H9 (cell line): ENCODE measurements at regions not wholly inside any gene's neighbourhood (a gene's known extent, or its start where the extent isn't known, plus 50 kb on each side); places are given as distances from the start of the nearest gene placed in this dataset.

Experiments used
- DNase-seq: peaks from one replicate; pipeline ENCODE4 v3.0.0-alpha.2; 2017
- H2AFZ ChIP-seq: one replicate; pipeline ENCODE4 v1.6.1; 2013; ENCODE audit warnings: mild to moderate bottlenecking, low read length, control low read depth, moderate library complexity
- H2AK5ac ChIP-seq: 2 replicates; pipeline ENCODE4 v1.6.1; 2013; ENCODE audit warnings: low read length, control low read depth, mixed read lengths; ENCODE audit not compliant: insufficient read length
- H2BK120ac ChIP-seq: one replicate; pipeline ENCODE4 v1.6.1; 2013; ENCODE audit warnings: low read depth, mild to moderate bottlenecking, low read length, control low read depth, inconsistent platforms; ENCODE audit not compliant: poor library complexity, severe bottlenecking
- H2BK12ac ChIP-seq: 2 replicates; pipeline ENCODE4 v1.6.1; 2013; ENCODE audit warnings: low read length, control low read depth, mixed read lengths, low read depth; ENCODE audit not compliant: insufficient read length
- H2BK15ac ChIP-seq: 2 replicates; pipeline ENCODE4 v1.6.1; 2013; ENCODE audit warnings: low read depth, low read length, control low read depth
- H2BK20ac ChIP-seq: one replicate; pipeline ENCODE4 v1.6.1; 2013; ENCODE audit warnings: low read depth, mild to moderate bottlenecking, low read length, control low read depth, inconsistent platforms; ENCODE audit not compliant: poor library complexity, severe bottlenecking
- H2BK5ac ChIP-seq: 2 replicates; pipeline ENCODE4 v1.6.1; 2013; ENCODE audit warnings: low read length, control low read depth, mixed read lengths; ENCODE audit not compliant: insufficient read length
- H3K14ac ChIP-seq: 2 replicates; pipeline ENCODE4 v1.6.1; 2013; ENCODE audit warnings: low read length, control low read depth; ENCODE audit not compliant: insufficient read depth
- H3K18ac ChIP-seq: 2 replicates; pipeline ENCODE4 v1.6.1; 2013; ENCODE audit warnings: low read depth, mild to moderate bottlenecking, mixed read lengths, low read length, control low read depth; ENCODE audit not compliant: insufficient read length
- H3K23ac ChIP-seq: 2 replicates; pipeline ENCODE4 v1.6.1; 2013; ENCODE audit warnings: low read length, control low read depth, mixed read lengths, low read depth; ENCODE audit not compliant: insufficient read length
- H3K23me2 ChIP-seq: 2 replicates; pipeline ENCODE4 v1.6.1; 2013; ENCODE audit warnings: low read depth, mild to moderate bottlenecking, mixed read lengths, low read length, control low read depth; ENCODE audit not compliant: insufficient read length, poor library complexity, severe bottlenecking
- H3K27ac ChIP-seq: 2 replicates; pipeline ENCODE4 v1.5.1; 2013; ENCODE audit warnings: low read length, control low read depth, mixed read lengths, low read depth; ENCODE audit not compliant: insufficient read length
- H3K27me3 ChIP-seq: 2 replicates; pipeline ENCODE4 v1.6.1; 2013; ENCODE audit warnings: low read length, control low read depth, inconsistent platforms; ENCODE audit not compliant: insufficient read depth
- H3K4ac ChIP-seq: 2 replicates; pipeline ENCODE4 v1.6.1; 2013; ENCODE audit warnings: low read depth, mild to moderate bottlenecking, control low read depth, inconsistent platforms, low read length, moderate library complexity
- H3K4me1 ChIP-seq: 2 replicates; pipeline ENCODE4 v1.6.1; 2013; ENCODE audit warnings: low read length, control low read depth, inconsistent platforms; ENCODE audit not compliant: insufficient read depth
- H3K4me2 ChIP-seq: 2 replicates; pipeline ENCODE4 v1.6.1; 2013; ENCODE audit warnings: low read length, control low read depth, mixed read lengths; ENCODE audit not compliant: insufficient read length, insufficient read depth
- H3K56ac ChIP-seq: 2 replicates; pipeline ENCODE4 v1.6.1; 2013; ENCODE audit warnings: low read depth, mild to moderate bottlenecking, mixed read lengths, low read length, control low read depth; ENCODE audit not compliant: insufficient read length
- H3K79me1 ChIP-seq: 2 replicates; pipeline ENCODE4 v1.6.1; 2013; ENCODE audit warnings: low read depth, mild to moderate bottlenecking, moderate library complexity, low read length, control low read depth, inconsistent platforms; ENCODE audit not compliant: insufficient read depth, poor library complexity, severe bottlenecking
- H3K79me2 ChIP-seq: 2 replicates; pipeline ENCODE4 v1.6.1; 2013; ENCODE audit warnings: low read length, control low read depth, inconsistent platforms; ENCODE audit not compliant: insufficient read depth
- H3K9ac ChIP-seq: 2 replicates; pipeline ENCODE4 v1.6.1; 2013; ENCODE audit warnings: low read length, control low read depth, mixed read lengths; ENCODE audit not compliant: insufficient read length; ENCODE audit errors: extremely low read depth
- H3K9me3 ChIP-seq: one replicate; pipeline ENCODE4 v1.6.1; 2013; ENCODE audit warnings: low read depth, low read length, inconsistent platforms; ENCODE audit not compliant: control insufficient read depth
- H3T11ph ChIP-seq: one replicate; pipeline ENCODE4 v1.6.1; 2013; ENCODE audit warnings: mild to moderate bottlenecking, low read length, control low read depth, inconsistent platforms
- H4K20me1 ChIP-seq: one replicate; pipeline ENCODE4 v1.6.1; 2013; ENCODE audit not compliant: control insufficient read depth, insufficient read length, insufficient read depth
- H4K5ac ChIP-seq: 2 replicates; pipeline ENCODE4 v1.6.1; 2013; ENCODE audit warnings: low read depth, mild to moderate bottlenecking, mixed read lengths, low read length, control low read depth; ENCODE audit not compliant: insufficient read length
- H4K8ac ChIP-seq: replicated peaks from 2 replicates; pipeline ENCODE4 v1.6.1; 2013; ENCODE audit warnings: low read length, control low read depth, mixed read lengths, low read depth; ENCODE audit not compliant: insufficient read length
- H4K91ac ChIP-seq: 2 replicates; pipeline ENCODE4 v1.6.1; 2013; ENCODE audit warnings: low read depth, mild to moderate bottlenecking, moderate library complexity, mixed read lengths, low read length, control low read depth; ENCODE audit not compliant: insufficient read length
- H3K27ac Mint-ChIP-seq, 3 experiments: 2 replicates in 2 of 3; 3 replicates in 1 of 3; pipeline ENCODE4 v1.8.0; 2020 to 2021; ENCODE audit warnings: mixed read lengths in 3 of 3, mild to moderate bottlenecking in 1 of 3, moderate library complexity in 1 of 3
- H3K27me3 Mint-ChIP-seq: 2 replicates; pipeline ENCODE4 v1.8.0; 2021; ENCODE audit warnings: low read depth, mild to moderate bottlenecking, moderate library complexity, mixed read lengths
- H3K36me3 Mint-ChIP-seq, 3 experiments: 2 replicates in 2 of 3; 3 replicates in 1 of 3; pipeline ENCODE4 v1.8.0; 2020 to 2021; ENCODE audit warnings: low read depth in 3 of 3, mixed read lengths in 3 of 3; ENCODE audit not compliant: insufficient read depth in 1 of 3
- H3K4me1 Mint-ChIP-seq, 2 experiments: 2 replicates each; pipeline ENCODE4 v1.8.0; 2020; ENCODE audit warnings: mixed read lengths in 2 of 2
- H3K4me3 Mint-ChIP-seq, 2 experiments: 2 replicates in 1 of 2; 3 replicates in 1 of 2; pipeline ENCODE4 v1.8.0; 2020 to 2021; ENCODE audit warnings: mild to moderate bottlenecking in 2 of 2, mixed read lengths in 2 of 2, moderate library complexity in 1 of 2
- H3K9me3 Mint-ChIP-seq, 2 experiments: 2 replicates in 1 of 2; 3 replicates in 1 of 2; pipeline ENCODE4 v1.8.0; 2020; ENCODE audit warnings: mild to moderate bottlenecking in 2 of 2, mixed read lengths in 2 of 2, moderate library complexity in 1 of 2
- CTCF ChIP-seq: fragments of 200-600 bp; sonication (generic); conservative IDR thresholded peaks from 3 replicates; pipeline ENCODE4 v1.8.0; 2021; ENCODE audit warnings: antibody characterized with exemption, mild to moderate bottlenecking
- WGBS: extraction: QIAGEN DNeasy Blood & Tissue Kit; methylation state at CpG from one replicate; pipeline ENCODE4 v1.1.7; 2013; ENCODE audit warnings: missing lambda C conversion rate, low lambda C conversion rate, mixed read lengths; ENCODE audit not compliant: insufficient read length; ENCODE audit errors: extremely low coverage; 5-methylcytosine and 5-hydroxymethylcytosine counted together

- no peak for DNase-seq
- no peaks in the 10 kb centered on the region for H3K9me3 Mint-ChIP-seq
These were observed 250.4 kb upstream of the N4BP1 start for GRCh38 chr16:48860341-48860740.

More at GRCh38 chr16:48860341-48860740, 250.4 kb upstream of the N4BP1 start:
- Mint-ChIP-seq H3K27ac (no peak overlapping the region), H3K27me3 (peaks cover 5% of the 10 kb centered on the region), H3K4me1 (peaks cover 5 to 8% of the 10 kb centered on the region in 2 experiments), H3K4me3 (no peak overlapping the region), H3K36me3 (no peaks in the 10 kb centered on the region)
- H3K23me2 ChIP-seq, result no peaks in the 10 kb centered on the region
- H3K9ac ChIP-seq, result no peak overlapping the region
- no peak overlapping the region for H2BK15ac ChIP-seq
- H3K23ac ChIP-seq, result no peak overlapping the region
- no peaks in the 10 kb centered on the region for H4K20me1 ChIP-seq
- H3K79me1 ChIP-seq, result no peaks in the 10 kb centered on the region
- no peaks in the 10 kb centered on the region for H3K4me1 ChIP-seq
- no peak overlapping the region for H4K91ac ChIP-seq
- no peak overlapping the region for H4K5ac ChIP-seq
- no peaks in the 10 kb centered on the region for H3K79me2 ChIP-seq
- H2AK5ac ChIP-seq, result no peak overlapping the region
- no peak overlapping the region for H3K56ac ChIP-seq
- no peaks in the 10 kb centered on the region for H3K27me3 ChIP-seq
- H3K4ac ChIP-seq, result no peak overlapping the region
- H3K27ac ChIP-seq, result no peak overlapping the region
- H3K9me3 ChIP-seq, result no peaks in the 10 kb centered on the region
- no CpG with 5 or more reads among the region's 1 CpG for WGBS
- no peak overlapping the region for H3T11ph ChIP-seq
- no peak for TF ChIP-seq CTCF
- H3K18ac ChIP-seq, result no peak overlapping the region
- no peak overlapping the region for H4K8ac ChIP-seq
- no peak overlapping the region for H2BK120ac ChIP-seq
- no peak overlapping the region for H2AFZ ChIP-seq
- H2BK20ac ChIP-seq, result no peak overlapping the region
- H3K4me2 ChIP-seq, result no peak overlapping the region
- H3K14ac ChIP-seq, result no peak overlapping the region
- H2BK12ac ChIP-seq, result no peak overlapping the region
- H2BK5ac ChIP-seq, result no peak overlapping the region
